ENCODE measurements at regions not wholly inside any gene's neighbourhood (a gene's known extent, or its start where the extent isn't known, plus 50 kb on each side); places are given as distances from the start of the nearest gene placed in this dataset.
"Not testable (repeated sequence)": the region's sequence is repeated elsewhere in the genome, so short reads cannot be mapped to it uniquely, and the experiment has no call there.

DNA sequence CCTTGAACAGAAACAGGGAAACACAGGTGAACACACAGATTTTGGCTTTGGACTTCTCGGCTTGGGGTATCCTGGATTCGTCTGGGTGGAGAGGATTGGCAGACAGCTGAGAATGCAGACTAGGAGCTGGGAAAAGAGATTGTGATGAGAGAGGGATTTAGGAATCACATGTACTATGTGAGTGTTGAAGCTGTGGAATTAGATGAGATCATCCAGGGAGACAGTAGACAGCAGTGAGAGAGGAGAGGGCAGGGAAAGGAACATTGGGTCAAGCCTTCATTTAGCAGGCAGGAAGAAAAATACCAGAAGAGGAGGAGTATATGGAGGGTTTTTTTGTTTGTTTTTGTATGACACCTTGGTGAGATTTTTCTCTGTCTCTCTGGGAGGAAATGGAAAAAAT, 262.1 kb upstream of the TBL1XR1 start:
- no peaks in the 10 kb centered on the region for H3K9me3 Mint-ChIP-seq
- H3K27ac Mint-ChIP-seq, result no peak overlapping the region
- H3K4me1 Mint-ChIP-seq (ENCODE audit: low read depth), result no peaks in the 10 kb centered on the region
- no peaks in the 10 kb centered on the region for H3K36me3 Mint-ChIP-seq (ENCODE audit: low read depth)
- no peak overlapping the region for H3K4me3 Mint-ChIP-seq
- H3K27me3 Mint-ChIP-seq (ENCODE audit: low read depth), result no peaks in the 10 kb centered on the region

DNA sequence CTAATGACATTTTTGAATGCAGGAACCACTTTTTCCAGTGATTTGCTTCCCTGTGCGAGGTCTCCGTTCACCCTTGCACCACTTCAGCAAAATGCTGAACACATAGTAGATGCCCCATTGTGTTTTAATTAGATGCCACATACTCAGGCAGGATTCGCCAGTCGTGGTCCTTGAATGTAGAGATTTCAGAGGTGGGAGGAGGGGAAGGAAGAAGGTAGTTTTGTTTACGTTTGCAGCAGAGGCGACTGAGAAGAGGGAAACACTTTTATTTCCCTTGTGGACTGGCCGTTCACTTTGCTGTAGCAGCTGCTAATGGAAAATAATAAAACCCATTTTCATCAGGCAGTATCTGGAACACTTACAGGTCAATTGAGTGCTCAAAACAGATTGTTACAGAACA, 262.8 kb upstream of the TBL1XR1 start:
- H3K4me1 Mint-ChIP-seq (ENCODE audit: low read depth), result no peaks in the 10 kb centered on the region
- no peaks in the 10 kb centered on the region for H3K27me3 Mint-ChIP-seq (ENCODE audit: low read depth)
- no peak overlapping the region for H3K27ac Mint-ChIP-seq
- no peaks in the 10 kb centered on the region for H3K36me3 Mint-ChIP-seq (ENCODE audit: low read depth)
- no peak overlapping the region for H3K4me3 Mint-ChIP-seq
- no peaks in the 10 kb centered on the region for H3K9me3 Mint-ChIP-seq

DNA sequence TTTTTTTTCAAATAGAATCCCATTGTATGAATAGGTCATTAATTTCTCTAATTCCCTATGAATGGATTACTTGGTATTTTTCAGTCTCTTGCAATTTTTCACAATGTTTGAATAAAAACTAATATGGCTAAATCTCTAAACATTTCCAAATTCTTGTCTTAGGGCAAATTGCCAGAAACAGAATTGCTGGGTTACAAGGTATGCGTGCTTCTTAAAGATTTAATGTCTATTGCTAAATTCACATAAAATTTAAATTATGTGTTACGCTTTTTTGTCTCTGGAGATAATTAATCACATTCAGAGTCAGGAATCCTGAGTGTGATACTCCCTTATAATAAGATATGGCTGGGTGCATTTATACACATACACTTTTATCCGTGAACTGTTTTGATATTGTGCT, 264.5 kb upstream of the TBL1XR1 start:
- no peak overlapping the region for H3K4me3 Mint-ChIP-seq
- no peaks in the 10 kb centered on the region for H3K36me3 Mint-ChIP-seq (ENCODE audit: low read depth)
- peaks cover 6% of the 10 kb centered on the region for H3K9me3 Mint-ChIP-seq
- no peak overlapping the region for H3K27ac Mint-ChIP-seq
- no peaks in the 10 kb centered on the region for H3K4me1 Mint-ChIP-seq (ENCODE audit: low read depth)
- no peaks in the 10 kb centered on the region for H3K27me3 Mint-ChIP-seq (ENCODE audit: low read depth)

DNA sequence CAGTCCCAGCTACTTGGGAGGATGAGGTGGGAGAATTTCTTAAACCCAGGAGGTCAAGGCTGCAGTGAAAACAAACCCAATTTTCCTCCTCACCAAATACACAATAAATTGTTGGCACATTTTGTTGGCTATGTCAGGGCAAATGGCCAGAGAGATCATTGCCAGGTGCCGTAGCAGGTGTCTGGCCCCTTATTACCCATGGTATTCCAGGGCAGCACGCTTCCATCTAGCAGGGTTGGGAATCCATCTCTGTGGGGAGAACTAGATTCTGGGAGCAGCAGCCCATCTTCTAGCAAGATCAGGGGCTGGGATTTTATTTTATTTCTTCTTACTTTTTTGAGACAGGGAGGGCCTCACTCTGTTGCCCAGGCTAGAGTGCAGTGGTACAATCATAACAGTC, 266.1 kb upstream of the TBL1XR1 start:
- H3K36me3 Mint-ChIP-seq (ENCODE audit: low read depth); H3K4me1 Mint-ChIP-seq (ENCODE audit: low read depth); H3K4me3 Mint-ChIP-seq; H3K27me3 Mint-ChIP-seq (ENCODE audit: low read depth); H3K27ac Mint-ChIP-seq; H3K9me3 Mint-ChIP-seq: not testable (repeated sequence)

DNA sequence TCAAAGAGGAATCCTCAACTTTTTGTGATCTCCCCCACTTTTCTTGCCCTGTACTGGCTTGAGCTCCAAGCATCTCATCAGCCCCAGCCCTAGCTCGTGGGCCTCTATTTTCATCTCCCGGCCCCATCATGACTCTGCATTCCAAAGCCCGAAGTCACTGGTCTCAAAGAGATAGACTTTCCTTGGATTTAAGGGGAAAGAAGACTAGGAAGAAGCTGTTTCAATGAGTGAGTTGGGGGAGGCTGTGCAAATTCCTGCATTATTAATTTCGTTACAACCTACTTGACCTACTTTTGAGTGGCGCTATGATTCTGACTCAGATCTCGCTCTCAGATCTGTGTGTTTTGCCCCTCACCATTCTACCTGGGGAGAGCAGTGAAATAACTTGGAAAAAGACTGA, 266.6 kb upstream of the TBL1XR1 start:
- Mint-ChIP-seq H3K4me3 (no peak overlapping the region), H3K27ac (no peak overlapping the region)

DNA sequence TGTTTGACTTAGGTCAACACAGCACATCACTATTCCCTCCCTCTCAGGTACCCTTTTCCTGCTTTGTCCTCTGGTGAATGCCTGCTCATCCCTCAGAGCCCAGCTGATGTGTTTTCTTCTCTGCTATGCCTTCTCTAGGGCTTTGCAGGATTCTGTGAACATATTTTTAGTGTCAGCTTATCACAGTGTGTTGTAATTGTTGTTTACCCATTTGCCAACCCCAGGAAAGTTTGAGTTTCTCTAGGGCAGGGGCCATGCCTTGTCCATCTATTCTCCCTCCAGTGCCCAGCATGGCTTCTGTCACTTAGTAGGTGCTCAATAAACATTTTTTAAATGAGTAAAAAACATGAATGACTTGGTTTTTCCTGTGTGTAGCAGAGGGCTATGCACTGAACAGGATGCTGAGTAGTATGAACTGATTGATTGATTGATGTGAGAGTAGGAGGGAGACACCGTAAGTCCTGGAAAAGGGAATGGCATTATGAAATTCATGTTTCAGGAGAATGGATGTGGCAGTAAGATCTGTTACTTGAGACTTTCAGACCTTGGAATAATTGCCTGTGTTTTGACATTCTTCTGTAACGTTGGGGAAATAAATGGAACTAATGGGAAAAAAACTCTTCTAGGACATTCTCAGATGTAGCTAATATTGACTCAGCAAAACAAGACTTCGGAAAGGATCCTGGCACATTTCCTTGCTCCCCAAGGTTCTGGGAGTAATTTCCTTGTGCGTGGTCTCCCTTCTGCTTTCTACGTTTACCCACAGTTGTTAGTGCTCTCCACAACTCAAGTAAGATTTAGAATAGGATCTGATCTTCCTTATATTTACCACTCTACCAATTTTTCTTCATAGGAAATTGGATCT, 267.3 kb upstream of the TBL1XR1 start:
- H3K4me3 Mint-ChIP-seq, result no peak overlapping the region
- no peaks in the 10 kb centered on the region for H3K36me3 Mint-ChIP-seq (ENCODE audit: low read depth)
- H3K4me1 Mint-ChIP-seq (ENCODE audit: low read depth), result no peaks in the 10 kb centered on the region
- H3K27me3 Mint-ChIP-seq (ENCODE audit: low read depth), result no peaks in the 10 kb centered on the region
- H3K27ac Mint-ChIP-seq, result no peak overlapping the region
- peaks cover 11% of the 10 kb centered on the region for H3K9me3 Mint-ChIP-seq

More for the DNA sequence above, 266.6 kb upstream of the TBL1XR1 start:
- no peaks in the 10 kb centered on the region for H3K36me3 Mint-ChIP-seq (ENCODE audit: low read depth)
- H3K4me1 Mint-ChIP-seq (ENCODE audit: low read depth), result no peaks in the 10 kb centered on the region
- peaks cover 7% of the 10 kb centered on the region for H3K9me3 Mint-ChIP-seq
- H3K27me3 Mint-ChIP-seq (ENCODE audit: low read depth), result no peaks in the 10 kb centered on the region

DNA sequence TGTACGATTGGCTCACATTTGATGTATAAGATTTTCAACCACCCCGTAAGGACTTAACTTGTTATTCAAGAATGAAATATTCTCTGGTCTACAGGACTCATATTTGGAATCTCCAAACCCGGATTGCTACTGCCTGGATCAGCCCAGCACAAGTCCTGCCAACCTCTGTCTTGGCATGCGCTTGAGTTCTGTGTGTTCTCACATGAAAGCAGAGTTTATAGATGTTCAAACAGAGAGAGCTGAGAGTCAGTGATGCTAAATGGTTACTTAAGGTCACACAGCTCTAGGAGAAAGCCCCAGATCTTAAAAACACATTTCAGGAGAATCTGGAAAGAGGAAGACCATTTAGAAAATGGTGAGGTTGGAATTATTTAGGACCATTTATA, 268.0 kb upstream of the TBL1XR1 start:
- no peaks in the 10 kb centered on the region for H3K36me3 Mint-ChIP-seq (ENCODE audit: low read depth)
- H3K27ac Mint-ChIP-seq, result no peak overlapping the region
- H3K27me3 Mint-ChIP-seq (ENCODE audit: low read depth), result no peaks in the 10 kb centered on the region
- no peak overlapping the region for H3K4me3 Mint-ChIP-seq
- H3K9me3 Mint-ChIP-seq, result peaks cover 11% of the 10 kb centered on the region
- H3K4me1 Mint-ChIP-seq (ENCODE audit: low read depth), result no peaks in the 10 kb centered on the region

DNA sequence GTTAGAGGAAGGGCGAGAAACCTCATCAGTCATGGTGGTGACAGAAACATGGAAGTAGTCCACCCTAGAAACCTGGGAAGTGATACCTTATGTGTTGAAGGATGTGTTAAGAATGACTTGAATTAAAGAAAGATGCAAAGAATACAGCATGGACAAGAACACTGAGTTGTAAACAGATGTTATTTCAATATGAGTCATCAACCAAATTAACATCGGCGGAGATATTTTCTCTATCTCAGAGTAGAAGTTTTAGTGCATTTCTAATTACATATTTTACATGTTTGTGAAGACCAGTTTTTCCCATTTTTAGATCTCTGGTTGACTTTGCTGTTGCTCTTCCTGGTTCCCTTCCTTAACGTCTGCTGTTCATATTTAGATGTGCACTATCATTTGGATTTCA, 268.8 kb upstream of the TBL1XR1 start:
- H3K27ac Mint-ChIP-seq, result no peak overlapping the region
- H3K9me3 Mint-ChIP-seq, result peaks cover 11% of the 10 kb centered on the region
- no peaks in the 10 kb centered on the region for H3K4me1 Mint-ChIP-seq (ENCODE audit: low read depth)

DNA sequence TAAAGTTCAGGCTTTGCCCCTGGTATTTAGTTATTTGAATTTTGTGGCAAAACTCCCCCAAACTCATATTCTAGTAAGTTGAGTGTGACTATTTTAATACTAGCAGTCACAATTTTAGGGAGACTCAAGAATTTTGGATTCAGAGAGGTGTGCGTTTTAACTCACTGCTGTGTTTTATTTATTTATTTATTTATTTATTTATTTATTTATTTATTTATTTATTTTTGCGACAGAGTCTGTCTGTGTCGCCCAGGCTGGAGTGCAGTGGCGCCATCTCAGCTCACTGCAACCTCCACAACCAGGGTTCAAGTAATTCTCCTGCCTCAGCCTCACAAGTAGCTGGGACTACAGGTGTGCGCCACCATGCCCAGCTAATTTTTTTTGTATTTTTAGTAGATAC, 269.3 kb upstream of the TBL1XR1 start:
- H3K9me3 Mint-ChIP-seq, result peaks cover 11% of the 10 kb centered on the region
- not testable (repeated sequence) for H3K27ac Mint-ChIP-seq; H3K36me3 Mint-ChIP-seq (ENCODE audit: low read depth); H3K27me3 Mint-ChIP-seq (ENCODE audit: low read depth); H3K4me1 Mint-ChIP-seq (ENCODE audit: low read depth); H3K4me3 Mint-ChIP-seq

More for the DNA sequence above, 268.8 kb upstream of the TBL1XR1 start:
- no peaks in the 10 kb centered on the region for H3K36me3 Mint-ChIP-seq (ENCODE audit: low read depth)
- no peaks in the 10 kb centered on the region for H3K27me3 Mint-ChIP-seq (ENCODE audit: low read depth)
- H3K4me3 Mint-ChIP-seq, result no peak overlapping the region

DNA sequence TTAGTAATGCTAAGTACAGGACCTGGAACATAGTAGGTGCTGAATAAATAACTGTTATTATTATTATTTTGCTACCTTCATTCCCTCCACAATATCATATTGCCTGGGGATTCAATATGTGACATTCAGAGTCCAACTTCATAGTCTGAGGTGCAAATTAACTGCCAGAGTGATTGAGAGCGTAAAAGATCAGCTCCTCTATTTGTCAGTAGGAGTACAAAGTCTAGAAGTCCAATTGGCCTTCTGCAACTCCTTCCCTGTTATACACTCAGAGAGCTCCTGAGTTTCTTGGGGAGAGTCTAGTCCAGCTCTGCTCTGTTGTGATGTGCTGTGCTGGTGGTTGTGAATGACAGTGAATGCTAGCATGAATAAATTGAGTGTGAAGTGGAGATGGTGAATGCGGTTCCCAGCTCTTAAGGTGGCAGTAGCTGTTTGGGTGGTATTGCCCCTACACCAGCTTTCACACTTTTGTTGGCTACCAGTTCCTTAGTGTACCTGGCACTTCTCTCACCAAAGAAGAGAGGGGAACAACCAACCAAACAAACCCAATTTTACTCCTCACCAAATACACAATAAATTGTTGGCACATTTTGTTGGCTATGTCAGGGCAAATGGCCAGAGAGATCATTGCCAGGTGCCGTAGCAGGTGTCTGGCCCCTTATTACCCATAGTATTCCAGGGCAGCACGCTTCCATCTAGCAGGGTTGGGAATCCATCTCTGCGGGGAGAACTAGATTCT, 270.1 kb upstream of the TBL1XR1 start:
- Mint-ChIP-seq H3K27ac (no peak overlapping the region), H3K9me3 (peaks cover 11% of the 10 kb centered on the region), H3K4me1 (ENCODE audit: low read depth) (no peaks in the 10 kb centered on the region), H3K27me3 (ENCODE audit: low read depth) (no peaks in the 10 kb centered on the region), H3K36me3 (ENCODE audit: low read depth) (no peaks in the 10 kb centered on the region), H3K4me3 (no peak overlapping the region)

DNA sequence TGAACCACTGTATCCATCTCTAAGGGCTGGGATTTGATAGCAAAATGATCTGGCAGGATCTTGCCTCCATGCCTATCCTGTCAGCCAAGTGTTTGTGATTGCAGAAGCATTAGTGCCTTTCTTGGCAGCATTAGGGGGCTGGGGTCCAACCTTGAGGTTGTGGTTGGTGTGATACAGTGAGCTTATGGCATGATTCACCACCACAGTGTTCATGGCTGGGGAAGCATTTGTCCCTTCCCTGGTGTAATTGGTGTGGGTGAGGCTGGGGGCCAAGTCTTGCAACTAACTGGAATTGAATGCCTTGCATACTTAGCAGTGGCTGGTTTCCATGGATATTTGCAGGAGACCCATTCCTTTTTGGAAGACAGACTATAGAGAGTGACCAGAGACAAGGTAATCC, 271.0 kb upstream of the TBL1XR1 start:
- no peaks in the 10 kb centered on the region for H3K4me1 Mint-ChIP-seq (ENCODE audit: low read depth)
- no peak overlapping the region for H3K27ac Mint-ChIP-seq
- peaks cover 11% of the 10 kb centered on the region for H3K9me3 Mint-ChIP-seq
- H3K4me3 Mint-ChIP-seq, result no peak overlapping the region
- H3K27me3 Mint-ChIP-seq (ENCODE audit: low read depth), result no peaks in the 10 kb centered on the region
- no peaks in the 10 kb centered on the region for H3K36me3 Mint-ChIP-seq (ENCODE audit: low read depth)

DNA sequence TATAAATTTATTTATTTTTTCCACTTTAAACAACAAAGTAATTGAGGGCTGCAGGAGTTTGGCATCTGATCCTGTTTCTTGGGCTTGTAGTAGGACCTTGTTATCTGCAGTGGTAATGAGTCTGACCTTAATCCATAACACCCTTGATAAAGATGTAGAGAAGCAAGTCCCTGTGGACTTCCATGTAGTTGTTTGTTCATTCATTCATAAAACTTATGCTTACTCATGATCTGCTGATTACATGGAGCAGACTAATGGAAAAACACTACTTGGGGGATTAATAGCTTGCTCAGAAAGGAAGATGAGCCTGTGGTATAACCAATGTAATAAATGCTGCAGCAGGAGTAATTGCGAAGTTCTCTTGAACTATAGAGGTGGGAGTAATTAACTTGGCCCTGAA, 271.5 kb upstream of the TBL1XR1 start:
- H3K36me3 Mint-ChIP-seq (ENCODE audit: low read depth), result no peaks in the 10 kb centered on the region
- H3K27me3 Mint-ChIP-seq (ENCODE audit: low read depth), result no peaks in the 10 kb centered on the region
- H3K4me1 Mint-ChIP-seq (ENCODE audit: low read depth), result no peaks in the 10 kb centered on the region
- H3K4me3 Mint-ChIP-seq, result no peak overlapping the region
- H3K9me3 Mint-ChIP-seq, result peaks cover 11% of the 10 kb centered on the region
- H3K27ac Mint-ChIP-seq, result no peak overlapping the region

DNA sequence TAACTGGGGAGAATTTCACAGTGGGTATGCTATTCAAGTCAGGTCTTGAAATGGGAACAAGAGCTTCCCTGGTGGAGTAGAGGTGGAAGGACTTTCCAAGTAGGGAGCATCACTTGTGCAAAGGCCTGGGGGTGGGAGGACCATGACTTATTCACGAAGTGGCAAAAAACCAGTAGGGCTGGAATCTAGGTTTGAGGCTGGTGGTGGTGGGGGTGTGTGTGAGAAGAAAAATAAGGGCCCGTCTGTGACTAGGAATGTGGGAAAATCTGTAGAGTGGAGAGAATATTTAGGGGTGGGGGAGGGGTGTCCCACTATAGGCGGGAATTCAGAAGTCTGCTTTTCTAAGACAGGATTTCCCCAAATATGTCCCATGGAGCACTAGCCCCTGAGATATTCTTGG, 271.9 kb upstream of the TBL1XR1 start:
- Mint-ChIP-seq H3K27ac (no peak overlapping the region), H3K9me3 (peaks cover 11% of the 10 kb centered on the region), H3K4me3 (no peak overlapping the region), H3K36me3 (ENCODE audit: low read depth) (no peaks in the 10 kb centered on the region), H3K4me1 (ENCODE audit: low read depth) (no peaks in the 10 kb centered on the region), H3K27me3 (ENCODE audit: low read depth) (no peaks in the 10 kb centered on the region)

DNA sequence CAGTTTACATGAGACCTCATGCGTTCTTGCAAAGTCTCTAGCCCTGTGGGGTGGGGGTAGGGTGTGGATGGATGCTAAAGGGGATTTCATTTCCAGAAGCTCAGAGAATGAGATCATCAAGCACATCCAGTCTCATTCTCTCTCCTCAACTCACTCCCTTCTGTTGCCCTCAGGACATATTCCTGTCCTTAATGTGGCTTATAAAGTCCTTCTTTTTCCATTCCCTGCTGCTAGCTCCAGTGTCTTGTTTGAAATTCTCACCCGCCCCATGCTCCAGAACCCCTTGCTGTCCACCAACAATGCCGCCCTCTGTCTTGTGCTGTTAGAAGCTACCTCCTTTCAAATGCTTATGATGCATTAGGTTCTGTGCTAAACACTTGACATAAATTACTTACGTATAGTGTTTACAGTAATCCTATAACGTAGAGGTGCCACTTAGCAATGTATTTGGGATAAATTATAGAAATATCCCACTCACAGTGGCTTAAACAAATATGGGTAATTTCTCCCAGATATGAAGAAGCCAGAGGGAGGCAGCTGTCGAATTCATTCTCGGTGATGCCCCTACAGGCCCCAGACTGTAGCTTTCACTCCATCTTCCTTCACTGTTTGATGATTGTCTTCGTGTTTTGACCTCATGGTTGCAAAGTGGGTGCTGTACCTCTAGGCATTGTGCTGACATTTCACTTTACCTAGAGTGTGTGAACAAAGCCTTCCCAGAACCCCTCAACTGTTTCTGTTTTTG, 273.1 kb upstream of the TBL1XR1 start:
- H3K4me1 Mint-ChIP-seq (ENCODE audit: low read depth), result no peaks in the 10 kb centered on the region
- no peaks in the 10 kb centered on the region for H3K36me3 Mint-ChIP-seq (ENCODE audit: low read depth)
- no peak overlapping the region for H3K4me3 Mint-ChIP-seq
- H3K27me3 Mint-ChIP-seq (ENCODE audit: low read depth), result no peaks in the 10 kb centered on the region
- peaks cover 11% of the 10 kb centered on the region for H3K9me3 Mint-ChIP-seq
- no peak overlapping the region for H3K27ac Mint-ChIP-seq
